ENCODE measurements at regions not wholly inside any gene's neighbourhood (a gene's known extent, or its start where the extent isn't known, plus 50 kb on each side); places are given as distances from the start of the nearest gene placed in this dataset.

GRCh38 chr4:13888112-13888511 is 260.6 kb upstream of the BOD1L1 start:
- TF ChIP-seq CTCF (IDR thresholded peaks at IDR 0.05) = no peak
- TF ChIP-seq POLR2A (IDR thresholded peaks at IDR 0.05) = no peak

Data from adrenal gland (tissue), 5 donors.